PC-9 (cell line): ENCODE measurements at regions not wholly inside any gene's neighbourhood (a gene's known extent, or its start where the extent isn't known, plus 50 kb on each side); places are given as distances from the start of the nearest gene placed in this dataset.
"Not testable (repeated sequence)": the region's sequence is repeated elsewhere in the genome, so short reads cannot be mapped to it uniquely, and the experiment has no call there.

ENCODE experiments used
- CTCF ChIP-seq: fragments of 200-600 bp; sonication (generic); conservative IDR thresholded peaks from 2 replicates; pipeline ENCODE4 v1.6.1; 2017; ENCODE audit warnings: mixed run types, antibody characterized with exemption, mild to moderate bottlenecking, moderate library complexity
- EZH2 ChIP-seq: fragments of 200-600 bp; sonication (generic); IDR thresholded peaks from 2 replicates; pipeline ENCODE4 v1.8.0; 2017; ENCODE audit warnings: antibody characterized with exemption, low read depth

- TF ChIP-seq CTCF, EZH2: not testable (repeated sequence)
Measured at GRCh38 chr7:45335024-45335423, 177.4 kb downstream of the RAMP3 start.
